Osteoblast (primary cell): ENCODE measurements at regions not wholly inside any gene's neighbourhood (a gene's known extent, or its start where the extent isn't known, plus 50 kb on each side); places are given as distances from the start of the nearest gene placed in this dataset.
A peak's percentile ranks its signal among the peaks of the same experiment; 100 is the strongest.

Experiments
- DNase-seq: peaks from one replicate; pipeline ENCODE4 v3.0.0; 2011; ENCODE audit warnings: low spot score, mixed read lengths; ENCODE audit not compliant: insufficient read length; ENCODE audit errors: missing footprints
- H2AFZ ChIP-seq: 2 replicates; pipeline ENCODE4 v1.6.0; 2011; ENCODE audit warnings: mild to moderate bottlenecking, low read length
- H3K27ac ChIP-seq: 2 replicates; pipeline ENCODE4 v1.5.1; 2011; ENCODE audit warnings: mild to moderate bottlenecking, low read depth, low read length, moderate library complexity
- H3K27me3 ChIP-seq: 2 replicates; pipeline ENCODE4 v1.6.0; 2012; ENCODE audit warnings: mild to moderate bottlenecking, control low read depth, inconsistent platforms, low read length, moderate library complexity; ENCODE audit not compliant: insufficient read depth
- H3K36me3 ChIP-seq: 2 replicates; pipeline ENCODE4 v1.5.1; 2011; ENCODE audit warnings: mild to moderate bottlenecking, low read length, control low read depth, moderate library complexity; ENCODE audit not compliant: insufficient read depth
- H3K4me1 ChIP-seq: 2 replicates; pipeline ENCODE4 v1.5.1; 2011; ENCODE audit warnings: mild to moderate bottlenecking, low read length, control low read depth, moderate library complexity; ENCODE audit not compliant: insufficient read depth
- H3K4me2 ChIP-seq: 2 replicates; pipeline ENCODE4 v1.6.0; 2011; ENCODE audit warnings: mild to moderate bottlenecking, low read length; ENCODE audit not compliant: insufficient read depth
- H3K4me3 ChIP-seq: fragments of 200-600 bp; sonication (generic); 3 replicates; pipeline ENCODE4 v1.5.1; 2012; ENCODE audit warnings: mild to moderate bottlenecking, low read length, inconsistent platforms; ENCODE audit not compliant: insufficient read depth
- H3K79me2 ChIP-seq: 2 replicates; pipeline ENCODE4 v1.6.0; 2012; ENCODE audit warnings: mild to moderate bottlenecking, low read length, control low read depth, inconsistent platforms; ENCODE audit not compliant: insufficient read depth
- H3K9me3 ChIP-seq: 2 replicates; pipeline ENCODE4 v1.5.1; 2011; ENCODE audit warnings: low read depth, low read length, control low read depth
- H4K20me1 ChIP-seq: 2 replicates; pipeline ENCODE4 v1.6.0; 2012; ENCODE audit warnings: mild to moderate bottlenecking, low read length, control low read depth; ENCODE audit not compliant: insufficient read depth
- TF ChIP-seq, protein P1 (sequence below): IDR thresholded peaks from 2 replicates; pipeline ENCODE4 v1.5.1; 2011; ENCODE audit warnings: mild to moderate bottlenecking, low read depth, low read length, moderate library complexity; ENCODE audit errors: extremely low read depth

DNA sequence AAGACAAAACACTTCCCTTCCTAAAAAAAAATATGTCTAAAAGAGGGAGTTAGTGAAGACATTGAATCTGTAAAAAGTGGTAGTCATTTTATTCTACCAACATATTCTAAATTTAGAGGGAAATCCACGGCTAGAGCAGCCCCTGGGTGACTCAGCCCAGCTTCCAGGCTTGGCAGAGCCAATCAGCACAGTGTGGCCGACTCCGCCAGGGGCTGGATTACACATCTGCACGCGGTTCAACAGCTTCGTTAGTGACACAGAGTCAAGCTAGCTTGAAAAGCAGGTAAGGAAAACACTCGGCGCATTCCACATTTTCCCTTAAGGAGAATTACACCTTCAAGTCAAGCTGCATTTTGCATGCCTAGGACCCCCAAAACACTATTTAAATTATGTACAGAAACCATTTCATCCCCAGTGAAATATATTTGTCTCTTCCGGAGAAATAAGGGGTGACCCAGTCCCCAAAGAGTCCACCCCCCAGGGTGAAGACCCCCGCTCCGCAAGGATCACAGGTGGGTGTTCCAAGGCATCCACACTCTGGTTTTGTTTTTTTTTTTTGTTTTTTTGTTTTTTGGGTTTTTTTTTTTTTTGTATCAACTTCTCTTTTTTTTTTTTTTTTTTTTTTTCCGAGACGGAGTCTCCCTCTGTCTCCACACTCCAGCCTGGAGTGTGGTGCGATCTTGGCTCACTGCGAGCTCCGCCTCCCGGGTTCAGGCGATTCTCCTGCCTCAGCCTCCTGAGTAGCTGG lies 58.4 kb upstream of the ARID1B start:
- no peaks in the 10 kb centered on the region for H3K36me3 ChIP-seq
- TF ChIP-seq, protein P1, sequence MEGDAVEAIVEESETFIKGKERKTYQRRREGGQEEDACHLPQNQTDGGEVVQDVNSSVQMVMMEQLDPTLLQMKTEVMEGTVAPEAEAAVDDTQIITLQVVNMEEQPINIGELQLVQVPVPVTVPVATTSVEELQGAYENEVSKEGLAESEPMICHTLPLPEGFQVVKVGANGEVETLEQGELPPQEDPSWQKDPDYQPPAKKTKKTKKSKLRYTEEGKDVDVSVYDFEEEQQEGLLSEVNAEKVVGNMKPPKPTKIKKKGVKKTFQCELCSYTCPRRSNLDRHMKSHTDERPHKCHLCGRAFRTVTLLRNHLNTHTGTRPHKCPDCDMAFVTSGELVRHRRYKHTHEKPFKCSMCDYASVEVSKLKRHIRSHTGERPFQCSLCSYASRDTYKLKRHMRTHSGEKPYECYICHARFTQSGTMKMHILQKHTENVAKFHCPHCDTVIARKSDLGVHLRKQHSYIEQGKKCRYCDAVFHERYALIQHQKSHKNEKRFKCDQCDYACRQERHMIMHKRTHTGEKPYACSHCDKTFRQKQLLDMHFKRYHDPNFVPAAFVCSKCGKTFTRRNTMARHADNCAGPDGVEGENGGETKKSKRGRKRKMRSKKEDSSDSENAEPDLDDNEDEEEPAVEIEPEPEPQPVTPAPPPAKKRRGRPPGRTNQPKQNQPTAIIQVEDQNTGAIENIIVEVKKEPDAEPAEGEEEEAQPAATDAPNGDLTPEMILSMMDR, result no peak
- H3K4me2 ChIP-seq, result peak overlapping the region; percentile 43
- H3K27ac ChIP-seq, result peak overlapping the region; percentile 28
- no peak overlapping the region for H3K4me3 ChIP-seq
- no peaks in the 10 kb centered on the region for H3K79me2 ChIP-seq
- peaks cover 15% of the 10 kb centered on the region for H3K4me1 ChIP-seq
- no peaks in the 10 kb centered on the region for H4K20me1 ChIP-seq
- peak; percentile 88 for DNase-seq
- no peak overlapping the region for H2AFZ ChIP-seq
- H3K27me3 ChIP-seq, result no peaks in the 10 kb centered on the region
- no peaks in the 10 kb centered on the region for H3K9me3 ChIP-seq

DNA sequence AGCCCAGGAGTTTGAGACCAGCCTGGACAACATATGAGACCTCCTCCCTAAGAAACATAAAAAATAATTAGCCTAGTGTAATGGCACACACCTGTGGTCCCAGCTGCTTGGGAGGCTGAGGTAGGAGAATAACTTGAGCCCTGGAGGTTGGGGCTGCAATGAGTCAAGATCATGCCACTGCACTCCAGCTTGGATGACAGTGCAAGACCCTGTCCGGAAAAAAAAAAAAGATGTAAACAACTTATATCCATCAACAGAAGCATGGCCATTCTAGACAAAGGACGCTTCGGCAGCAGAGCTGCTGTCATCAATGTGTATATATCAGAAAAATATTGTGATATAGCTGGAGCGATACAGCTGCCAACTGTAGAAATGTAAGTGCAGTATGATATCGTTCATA lies 59.6 kb upstream of the ARID1B start:
- Histone ChIP-seq H3K4me2 (no peak overlapping the region), H3K9me3 (no peaks in the 10 kb centered on the region), H3K4me3 (no peak overlapping the region), H4K20me1 (no peaks in the 10 kb centered on the region), H3K4me1 (peaks cover 15% of the 10 kb centered on the region), H3K79me2 (no peaks in the 10 kb centered on the region), H3K27me3 (no peaks in the 10 kb centered on the region), H3K27ac (no peak overlapping the region), H3K36me3 (no peaks in the 10 kb centered on the region), H2AFZ (no peak overlapping the region)
- no peak for DNase-seq
- TF ChIP-seq, protein P1, result no peak

DNA sequence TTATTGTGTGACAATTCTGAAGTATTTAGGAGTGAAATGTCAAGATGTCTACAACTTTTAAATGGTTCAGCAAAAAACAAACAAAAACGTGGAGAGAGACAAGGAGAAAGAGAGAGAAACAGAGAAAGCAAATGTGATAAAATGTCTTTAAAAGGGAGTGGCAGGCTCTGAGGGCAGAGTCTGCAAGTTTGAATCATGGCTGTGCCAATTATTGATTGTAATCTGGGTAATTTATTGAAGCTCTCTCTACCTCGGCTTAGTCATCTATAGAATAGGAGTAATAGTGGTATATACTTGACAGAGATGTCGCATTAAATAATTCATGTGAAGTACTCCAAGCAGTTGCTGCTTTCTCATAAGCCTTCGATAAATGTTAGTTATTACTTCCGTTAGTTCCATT lies 61.3 kb upstream of the ARID1B start:
- H3K27ac ChIP-seq, result no peak overlapping the region
- TF ChIP-seq, protein P1, result no peak
- no peaks in the 10 kb centered on the region for H3K36me3 ChIP-seq
- no peak overlapping the region for H3K4me2 ChIP-seq
- no peak overlapping the region for H3K4me3 ChIP-seq
- no peak overlapping the region for H2AFZ ChIP-seq
- H3K79me2 ChIP-seq, result no peaks in the 10 kb centered on the region
- H3K27me3 ChIP-seq, result no peaks in the 10 kb centered on the region
- H4K20me1 ChIP-seq, result no peaks in the 10 kb centered on the region
- H3K9me3 ChIP-seq, result no peaks in the 10 kb centered on the region
- peaks cover 15% of the 10 kb centered on the region for H3K4me1 ChIP-seq
- no peak for DNase-seq

DNA sequence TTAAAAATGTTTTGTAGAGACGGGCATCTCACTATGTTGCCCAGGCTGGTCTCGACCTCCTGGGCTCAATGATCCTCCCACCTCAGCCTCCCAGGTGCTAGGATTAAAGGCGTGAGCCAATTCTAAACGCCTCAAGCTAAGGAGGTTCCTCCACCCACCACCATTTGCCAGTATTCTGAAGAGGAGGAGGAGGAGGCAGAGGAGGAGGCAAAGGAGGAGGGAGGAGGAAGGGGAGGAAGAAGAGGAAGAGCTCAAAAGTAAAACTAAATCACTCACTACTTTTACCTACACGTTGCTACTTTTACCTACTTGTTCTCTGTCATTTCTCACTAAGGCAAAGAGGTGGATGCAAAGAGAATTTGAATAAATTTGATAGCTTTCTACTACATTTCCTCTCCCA lies 63.6 kb upstream of the ARID1B start:
- no peak for DNase-seq
- no peaks in the 10 kb centered on the region for H3K4me1 ChIP-seq
- no peaks in the 10 kb centered on the region for H3K79me2 ChIP-seq
- no peak overlapping the region for H3K4me3 ChIP-seq
- H4K20me1 ChIP-seq, result no peaks in the 10 kb centered on the region
- TF ChIP-seq, protein P1, result no peak
- no peak overlapping the region for H2AFZ ChIP-seq
- no peaks in the 10 kb centered on the region for H3K36me3 ChIP-seq
- no peaks in the 10 kb centered on the region for H3K27me3 ChIP-seq
- no peak overlapping the region for H3K4me2 ChIP-seq
- H3K27ac ChIP-seq, result no peak overlapping the region
- no peaks in the 10 kb centered on the region for H3K9me3 ChIP-seq
